HG03354 (cell line): ENCODE measurements at regions not wholly inside any gene's neighbourhood (a gene's known extent, or its start where the extent isn't known, plus 50 kb on each side); places are given as distances from the start of the nearest gene placed in this dataset.

Source experiments
- ATAC-seq: cut with Tn5 transposase; IDR thresholded peaks from one replicate; pipeline ENCODE4 v1.9.1; 2021; ENCODE audit warnings: mild to moderate bottlenecking; ENCODE audit not compliant: unreplicated experiment, poor library complexity, severe bottlenecking

GRCh38 chr14:22394616-22395015 lies 194.4 kb downstream of the DAD1 start:
- no peak for ATAC-seq

DNA sequence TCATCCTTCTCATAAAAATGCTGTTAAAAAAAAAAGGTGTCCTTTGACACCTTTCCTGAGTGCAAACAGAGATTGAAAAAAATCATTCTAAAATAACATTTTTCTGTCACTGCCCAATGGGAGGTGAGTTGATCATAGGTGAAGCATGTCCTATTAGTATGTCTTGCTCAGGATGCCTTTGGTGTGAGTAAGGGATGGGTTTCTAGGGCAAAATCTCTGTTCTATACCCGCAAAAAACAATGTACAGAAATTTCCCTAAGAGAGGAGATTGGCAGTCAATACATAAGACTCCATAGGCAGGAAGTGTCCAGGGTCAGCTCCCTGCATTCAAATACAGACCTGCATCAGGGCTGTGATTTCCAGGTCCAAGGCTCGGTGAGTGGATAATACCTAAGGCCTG lies 195.2 kb downstream of the DAD1 start:
- no peak for ATAC-seq

GRCh38 chr14:22391908-22392565 lies 197.0 kb downstream of the DAD1 start:
- ATAC-seq = peak; percentile 61

GRCh38 chr14:22390824-22391461 lies 198.1 kb downstream of the DAD1 start:
- ATAC-seq = no peak

DNA sequence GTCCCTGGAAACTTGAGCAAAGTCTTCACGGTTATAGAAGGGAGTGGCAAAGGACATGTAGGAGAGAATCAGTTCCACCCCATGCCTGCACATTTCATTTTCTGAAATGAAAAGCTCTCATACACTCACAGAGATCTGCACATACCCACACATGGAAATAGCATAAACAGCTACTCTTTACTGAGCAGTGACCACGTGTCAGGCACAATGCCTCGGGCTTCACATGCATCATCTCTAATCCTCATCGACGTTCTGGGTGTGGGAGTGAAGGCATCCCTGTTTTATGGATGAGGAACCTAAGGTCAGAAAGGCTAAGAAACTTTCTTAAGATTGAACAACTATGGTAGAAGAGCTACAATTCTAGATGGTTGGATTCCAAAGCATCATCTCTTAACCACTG lies 198.8 kb downstream of the DAD1 start:
- ATAC-seq = no peak

DNA sequence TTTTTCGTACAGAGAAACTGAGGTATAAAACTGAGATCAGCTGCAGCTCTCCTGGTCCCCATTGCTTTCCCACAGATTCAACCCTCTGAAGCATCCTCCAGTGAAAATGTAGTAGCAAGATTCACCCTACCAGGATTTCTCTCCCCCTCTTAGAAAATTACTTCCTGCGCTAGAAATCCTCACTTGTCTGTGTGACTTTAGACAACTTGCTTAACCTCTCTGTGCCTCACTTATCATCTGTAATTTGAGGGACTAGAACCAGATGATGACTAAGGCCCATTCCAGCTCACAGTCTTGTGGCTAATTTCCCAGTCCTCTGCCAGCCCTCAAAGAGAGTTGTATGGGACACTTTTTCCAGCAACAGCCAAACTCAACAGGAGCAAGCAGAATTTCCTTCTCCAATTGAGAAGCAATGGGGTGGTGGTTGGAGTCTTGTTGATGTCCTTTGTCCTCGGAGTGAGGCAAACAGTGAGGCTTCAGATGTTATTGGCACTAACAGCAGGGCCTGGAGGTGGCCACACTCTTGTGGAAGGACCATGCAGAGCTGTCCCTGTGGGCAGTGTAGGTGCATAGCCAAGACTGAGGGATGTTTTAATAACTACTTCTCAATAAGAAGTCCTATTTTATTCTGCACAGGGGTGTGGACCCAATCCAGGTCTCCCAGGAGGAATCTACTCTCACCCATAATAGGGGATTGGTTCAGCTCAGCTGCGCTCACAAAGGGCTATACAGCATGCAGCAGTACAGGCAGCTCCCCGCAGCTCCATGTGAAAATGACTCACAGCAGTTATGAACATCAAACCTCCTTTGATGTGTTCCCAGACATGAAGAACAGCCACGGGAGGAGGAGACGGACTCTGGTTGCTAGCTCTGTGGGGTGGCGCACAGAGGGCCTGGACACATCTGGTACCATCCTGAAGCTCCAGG lies 200.1 kb downstream of the DAD1 start:
- ATAC-seq = no peak

DNA sequence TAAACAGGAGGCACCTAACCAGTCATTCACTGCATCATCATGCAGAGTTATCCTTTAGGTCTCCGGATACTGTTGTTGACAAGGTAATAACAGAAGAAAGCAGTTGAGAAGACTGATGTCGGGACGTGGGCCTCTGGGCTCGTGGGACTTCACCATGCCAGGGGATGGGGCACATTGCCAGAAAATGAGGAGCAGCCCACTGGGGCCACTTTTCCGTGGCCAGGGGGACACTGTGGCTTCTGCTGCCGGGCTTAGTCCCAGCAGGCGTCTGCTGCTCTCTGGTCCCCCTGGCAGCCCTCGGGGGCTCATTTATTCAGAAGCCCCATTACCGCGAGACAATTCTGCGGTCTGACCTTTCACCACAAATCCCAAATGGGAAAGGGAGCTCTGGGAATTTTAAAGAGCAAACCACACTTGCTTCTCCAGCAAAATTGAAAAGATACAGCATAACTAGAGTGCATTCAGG lies 201.2 kb downstream of the DAD1 start:
- no peak for ATAC-seq

GRCh38 chr14:22386924-22387775 lies 201.9 kb downstream of the DAD1 start:
- no peak for ATAC-seq

DNA sequence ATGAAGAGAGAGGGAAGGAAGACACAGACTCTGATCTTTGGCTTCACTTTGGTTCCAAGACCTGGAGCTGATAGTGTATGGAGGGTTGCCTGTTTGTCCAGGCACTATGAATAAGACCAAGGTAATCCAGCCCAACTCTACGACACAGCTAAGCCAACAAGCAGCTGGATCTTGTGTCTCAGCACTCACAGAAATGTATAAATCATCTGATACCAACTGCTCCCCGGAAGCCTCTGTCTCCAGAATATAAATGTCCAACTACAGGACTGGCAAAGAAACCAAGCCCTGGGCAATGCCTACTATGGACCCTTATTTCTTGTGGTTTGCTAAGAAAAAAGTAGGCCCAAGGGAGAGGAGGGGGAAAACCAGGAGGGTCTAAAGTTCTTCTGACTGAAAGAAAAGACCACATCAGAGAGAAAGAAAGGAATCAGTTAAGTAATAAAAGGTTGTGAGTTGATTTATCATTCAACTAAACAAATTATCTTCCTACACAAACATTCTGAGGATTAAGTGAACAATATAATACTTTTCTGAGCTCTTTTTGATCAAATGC lies 204.0 kb downstream of the DAD1 start:
- ATAC-seq = no peak

GRCh38 chr14:22384167-22384549 lies 204.9 kb downstream of the DAD1 start:
- peak; percentile 5 for ATAC-seq

GRCh38 chr14:22383515-22384166 lies 205.4 kb downstream of the DAD1 start:
- ATAC-seq = peak; percentile 63

- no peak for ATAC-seq
These were observed 206.1 kb downstream of the DAD1 start for GRCh38 chr14:22382955-22383354.

GRCh38 chr14:22382395-22382794 lies 206.6 kb downstream of the DAD1 start:
- ATAC-seq = no peak

GRCh38 chr14:22381766-22382165 lies 207.3 kb downstream of the DAD1 start:
- ATAC-seq = no peak

GRCh38 chr14:22381408-22381760 lies 207.6 kb downstream of the DAD1 start:
- ATAC-seq = no peak

DNA sequence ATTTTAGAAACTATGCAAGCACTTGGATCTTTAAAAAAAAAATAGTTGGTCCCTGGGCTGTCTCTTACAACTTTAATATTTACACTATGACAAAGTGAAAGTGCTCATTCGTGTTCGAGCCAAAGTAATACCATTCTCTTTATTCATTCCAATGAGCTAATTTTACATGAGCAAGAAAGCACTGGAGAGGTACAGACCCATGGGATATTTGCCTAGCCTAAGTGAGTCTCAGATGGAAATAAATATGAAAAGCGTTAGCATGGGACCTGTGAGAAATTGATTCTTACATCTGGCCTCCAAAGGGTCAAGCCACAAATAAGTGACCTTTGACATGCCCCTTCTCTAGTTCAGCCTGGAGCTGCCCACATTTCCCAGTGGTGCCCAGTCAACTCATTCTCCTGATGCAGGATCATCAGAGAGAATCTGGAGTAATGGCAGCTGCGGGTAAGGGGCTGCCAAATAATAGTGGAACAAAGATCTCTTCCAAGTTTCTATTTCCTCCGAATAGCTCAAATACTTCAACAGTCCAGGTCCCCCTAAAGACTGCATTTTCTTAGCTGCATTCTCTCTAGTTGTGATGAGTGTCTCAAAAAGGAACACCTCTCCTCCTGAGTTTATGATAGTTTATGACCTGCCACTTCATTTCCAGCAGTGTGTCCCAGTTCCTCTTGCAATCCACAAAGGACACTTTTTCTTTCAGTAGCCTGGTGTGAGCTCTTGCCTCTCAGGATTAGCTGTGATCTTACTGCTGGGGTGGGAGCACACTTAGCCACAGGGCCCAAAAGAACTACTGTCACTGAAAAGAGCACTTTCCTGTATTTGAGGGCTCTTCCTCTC lies 208.2 kb downstream of the DAD1 start:
- no peak for ATAC-seq

GRCh38 chr14:22379727-22380126 lies 209.3 kb downstream of the DAD1 start:
- ATAC-seq = no peak

GRCh38 chr14:22378181-22378580 lies 210.8 kb downstream of the DAD1 start:
- no peak for ATAC-seq
